Colonic mucosa (tissue), 4 donors: ENCODE measurements at regions not wholly inside any gene's neighbourhood (a gene's known extent, or its start where the extent isn't known, plus 50 kb on each side); places are given as distances from the start of the nearest gene placed in this dataset.
"Not testable (repeated sequence)": the region's sequence is repeated elsewhere in the genome, so short reads cannot be mapped to it uniquely, and the experiment has no call there.

Experiments
- DNase-seq: peaks from one replicate; pipeline ENCODE4 v3.0.0-alpha.2; 2020
- H3K27ac ChIP-seq: fragments of 200-600 bp; one replicate; pipeline ENCODE4 v1.8.0; 2021
- H3K27me3 ChIP-seq: fragments of 200-600 bp; one replicate; pipeline ENCODE4 v1.8.0; 2021
- H3K36me3 ChIP-seq: fragments of 200-600 bp; one replicate; pipeline ENCODE4 v1.8.0; 2021
- H3K4me1 ChIP-seq: fragments of 200-600 bp; one replicate; pipeline ENCODE4 v1.8.0; 2021; ENCODE audit warnings: mild to moderate bottlenecking
- H3K4me3 ChIP-seq: fragments of 200-600 bp; one replicate; pipeline ENCODE4 v1.8.0; 2021
- H3K9ac ChIP-seq, 2 donors: one replicate each; pipeline ENCODE4 v1.7.0; 2013; ENCODE audit warnings: control low read depth in 2 of 2, low read depth in 2 of 2, low read length in 2 of 2
- H3K9me3 ChIP-seq: fragments of 200-600 bp; one replicate; pipeline ENCODE4 v1.8.0; 2021
- CTCF ChIP-seq: fragments of 200-600 bp; IDR thresholded peaks from one replicate; pipeline ENCODE4 v1.8.0; 2022; ENCODE audit warnings: antibody characterized with exemption, mild to moderate bottlenecking
- intact Hi-C: fragments of 100-400 bp; cut with DNase I; formaldehyde crosslinking; loops from one replicate; pipeline ENCODE4 v1.14.1; 2022
- donor health status: healthy.
- donor health status: DM: no; HTN: no; CAD: no.
- donor health status: DM: no; HTN: no; CAD: no.

GRCh38 chr21:35189077-35189863 is 140.2 kb upstream of the RUNX1 start:
- H3K4me3 ChIP-seq, result no peak overlapping the region
- H3K4me1 ChIP-seq, result no peaks in the 10 kb centered on the region
- H3K27ac ChIP-seq, result no peak overlapping the region
- no peak for TF ChIP-seq CTCF
- no peak overlapping the region for H3K9ac ChIP-seq
- no peaks in the 10 kb centered on the region for H3K36me3 ChIP-seq
- H3K27me3 ChIP-seq, result no peaks in the 10 kb centered on the region
- intact Hi-C loops, result no loop called here
- H3K9me3 ChIP-seq, result no peaks in the 10 kb centered on the region
- no peak for DNase-seq

DNA sequence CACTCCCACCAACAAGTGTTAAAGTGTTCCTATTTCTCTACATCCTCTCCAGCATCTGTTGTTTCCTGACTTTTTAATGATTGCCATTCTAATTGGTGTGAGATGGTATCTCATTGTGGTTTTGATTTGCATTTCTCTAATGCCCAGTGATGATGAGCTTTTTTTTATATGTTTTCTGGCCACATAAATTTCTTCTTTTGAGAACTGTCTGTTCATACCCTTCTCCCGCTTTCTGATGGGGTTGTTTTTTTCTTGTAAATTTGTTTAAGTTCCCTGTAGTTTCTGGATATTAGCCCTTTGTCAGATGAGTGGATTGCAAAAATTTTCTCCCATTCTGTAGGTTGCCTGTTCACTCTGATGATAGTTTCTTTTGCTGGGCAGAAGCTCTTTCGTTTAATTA is 134.3 kb upstream of the RUNX1 start:
- H3K27me3 ChIP-seq, intact Hi-C loops, H3K9ac ChIP-seq, H3K9me3 ChIP-seq, H3K4me3 ChIP-seq, H3K36me3 ChIP-seq, H3K4me1 ChIP-seq, H3K27ac ChIP-seq, DNase-seq: not testable (repeated sequence)

GRCh38 chr21:35179990-35180540 is 131.0 kb upstream of the RUNX1 start:
- no peaks in the 10 kb centered on the region for H3K4me1 ChIP-seq
- no peaks in the 10 kb centered on the region for H3K9me3 ChIP-seq
- no peaks in the 10 kb centered on the region for H3K27me3 ChIP-seq
- H3K4me3 ChIP-seq, result no peak overlapping the region
- DNase-seq, result no peak
- H3K36me3 ChIP-seq, result no peaks in the 10 kb centered on the region
- no peak overlapping the region for H3K9ac ChIP-seq
- intact Hi-C loops, result no loop called here
- TF ChIP-seq CTCF, result no peak
- H3K27ac ChIP-seq, result no peak overlapping the region

DNA sequence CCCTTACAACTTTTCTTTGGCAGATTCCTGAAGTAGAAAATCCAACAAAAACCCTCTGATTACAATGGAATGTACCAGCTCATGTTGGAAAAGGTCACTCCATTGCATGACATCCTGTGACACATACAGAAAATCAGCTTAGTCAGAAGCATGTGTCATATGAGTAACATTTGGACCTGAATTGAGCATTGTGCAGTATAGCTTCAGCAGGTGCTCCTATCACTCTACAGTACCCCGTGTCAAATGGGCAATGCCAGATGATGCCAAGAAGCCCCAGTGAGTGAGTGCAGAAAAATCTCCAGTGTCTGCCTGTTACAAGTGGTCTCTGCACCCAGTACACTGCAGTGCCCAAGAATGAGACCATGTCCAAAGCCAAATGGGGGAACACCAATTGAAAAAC is 129.7 kb upstream of the RUNX1 start:
- Histone ChIP-seq H3K9ac (no peak overlapping the region), H3K9me3 (no peaks in the 10 kb centered on the region), H3K4me1 (no peaks in the 10 kb centered on the region), H3K27me3 (no peaks in the 10 kb centered on the region), H3K4me3 (no peak overlapping the region), H3K36me3 (no peaks in the 10 kb centered on the region), H3K27ac (no peak overlapping the region)
- no peak for TF ChIP-seq CTCF
- intact Hi-C loops, result no loop called here
- DNase-seq, result no peak

DNA sequence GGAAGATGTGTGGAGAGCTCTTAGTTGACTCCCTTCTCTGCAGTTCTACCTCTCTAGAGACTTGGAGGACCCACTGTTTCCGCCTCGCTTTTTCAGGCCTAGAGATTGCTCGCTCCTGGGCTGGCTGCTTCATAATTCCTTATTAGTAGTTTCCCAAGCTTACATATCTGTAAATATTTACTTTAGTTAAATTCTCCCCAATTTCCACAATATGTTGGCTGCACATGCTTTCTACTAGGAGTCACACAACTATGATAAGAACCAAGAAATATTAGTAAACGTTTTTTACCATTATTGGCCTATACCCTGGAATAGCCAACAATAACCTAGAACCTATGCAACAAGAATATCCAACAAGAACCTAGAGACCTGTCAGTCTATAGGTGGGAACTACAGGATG is 129.0 kb upstream of the RUNX1 start:
- Histone ChIP-seq H3K4me3 (no peak overlapping the region), H3K9me3 (no peaks in the 10 kb centered on the region), H3K36me3 (no peaks in the 10 kb centered on the region), H3K4me1 (no peaks in the 10 kb centered on the region), H3K27me3 (no peaks in the 10 kb centered on the region), H3K27ac (no peak overlapping the region), H3K9ac (no peak overlapping the region)
- no peak for TF ChIP-seq CTCF
- no peak for DNase-seq
- intact Hi-C loops, result no loop called here

DNA sequence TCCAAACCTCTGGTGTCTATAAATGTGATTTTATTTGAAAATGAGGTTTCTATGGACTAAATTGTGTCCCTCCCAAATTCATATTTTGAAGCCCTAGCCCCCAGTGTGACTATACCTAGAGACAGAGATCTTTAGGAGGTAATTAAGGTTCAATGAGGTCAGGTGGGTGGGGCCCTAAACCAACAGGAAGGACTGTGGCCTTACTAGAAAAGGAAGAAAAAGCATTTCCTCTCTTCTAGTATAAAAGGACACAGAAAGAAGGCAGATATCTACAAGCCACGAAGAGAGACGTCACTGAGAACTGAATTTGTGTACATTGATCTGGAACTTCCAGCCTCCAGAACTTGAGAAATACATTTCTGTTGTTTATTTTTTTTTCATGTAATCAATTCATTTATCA is 123.1 kb upstream of the RUNX1 start:
- no peak overlapping the region for H3K4me3 ChIP-seq
- DNase-seq, result no peak

More for the DNA sequence above, 123.1 kb upstream of the RUNX1 start:
- no peak for TF ChIP-seq CTCF
- H3K9ac ChIP-seq, result no peak overlapping the region
- intact Hi-C loops, result no loop called here
- no peaks in the 10 kb centered on the region for H3K4me1 ChIP-seq
- H3K36me3 ChIP-seq, result no peaks in the 10 kb centered on the region
- H3K9me3 ChIP-seq, result no peaks in the 10 kb centered on the region
- H3K27me3 ChIP-seq, result no peaks in the 10 kb centered on the region
- no peak overlapping the region for H3K27ac ChIP-seq
